H1 (cell line): ENCODE measurements at regions not wholly inside any gene's neighbourhood (a gene's known extent, or its start where the extent isn't known, plus 50 kb on each side); places are given as distances from the start of the nearest gene placed in this dataset.

ENCODE experiments used
- CTCF ChIA-PET: fragments of 300-600 bp; sonication (Branson Sonifier 250); formaldehyde crosslinking; loops from one replicate; lab custom pipeline; 2021; ENCODE audit not compliant: partially characterized antibody; lab: Charles Lee
- POLR2A ChIA-PET: fragments of 300-600 bp; sonication (Branson Sonifier 250); formaldehyde crosslinking; loops from one replicate; lab custom pipeline; 2021; ENCODE audit warnings: inconsistent platforms; ENCODE audit not compliant: partially characterized antibody; lab: Charles Lee
- DNase-seq, 2 experiments: peaks; one replicate each; pipeline versions ENCODE4 v3.0.0 to v3.0.0-alpha.2; 2010 to 2022; ENCODE audit warnings: low spot score in 2 of 2, low read depth in 1 of 2, mixed read lengths in 1 of 2
- FAIRE-seq: peaks from 2 replicates; lab custom pipeline; 2011; peaks lifted over from hg19 to GRCh38; lab: Jason Lieb, UNC
- H2AFZ ChIP-seq: 2 replicates; pipeline ENCODE4 v1.8.1; 2012; ENCODE audit warnings: low read length, inconsistent platforms
- H2AK5ac ChIP-seq: 2 replicates; pipeline ENCODE4 v1.6.1; 2013; ENCODE audit warnings: low read depth, low read length
- H2BK120ac ChIP-seq: replicated peaks from 2 replicates; pipeline ENCODE3; 2013; ENCODE audit warnings: low read depth, low read length, inconsistent platforms
- H2BK12ac ChIP-seq: 2 replicates; pipeline ENCODE4 v1.6.1; 2013; ENCODE audit warnings: low read depth, low read length
- H2BK15ac ChIP-seq: 2 replicates; pipeline ENCODE4 v1.6.1; 2013; ENCODE audit warnings: low read length
- H2BK20ac ChIP-seq: 2 replicates; pipeline ENCODE4 v1.6.1; 2013; ENCODE audit warnings: low read length
- H2BK5ac ChIP-seq: 2 replicates; pipeline ENCODE4 v1.6.1; 2013; ENCODE audit warnings: low read depth, low read length
- H3K14ac ChIP-seq: 2 replicates; pipeline ENCODE4 v1.6.1; 2013; ENCODE audit warnings: inconsistent platforms; ENCODE audit not compliant: insufficient read length
- H3K18ac ChIP-seq: 2 replicates; pipeline ENCODE4 v1.6.1; 2013; ENCODE audit warnings: low read length; ENCODE audit errors: extremely low read depth
- H3K23ac ChIP-seq: 2 replicates; pipeline ENCODE4 v1.6.1; 2013; ENCODE audit warnings: inconsistent platforms; ENCODE audit not compliant: insufficient read length
- H3K23me2 ChIP-seq: 2 replicates; pipeline ENCODE4 v1.6.1; 2013; ENCODE audit warnings: low read depth, low read length
- H3K27ac ChIP-seq: 2 replicates; pipeline ENCODE4 v1.6.1; 2011; ENCODE audit warnings: low read depth, low read length, inconsistent platforms
- H3K27me3 ChIP-seq, 4 experiments: replicated peaks in 1 of 4; 1 replicate in 1 of 4; 2 replicates in 3 of 4; pipeline versions ENCODE4 v1.6.1 to v1.8.1; 2011 to 2013; ENCODE audit warnings: low read length in 3 of 4, mild to moderate bottlenecking in 3 of 4, inconsistent platforms in 2 of 4, mixed read lengths in 2 of 4, moderate library complexity in 1 of 4; ENCODE audit not compliant: control insufficient read depth in 3 of 4, insufficient read depth in 3 of 4; ENCODE audit errors: extremely low read depth in 1 of 4
- H3K36me3 ChIP-seq, 4 experiments: 2 replicates each; pipeline versions ENCODE4 v1.6.1 to v1.8.1; 2011 to 2013; ENCODE audit warnings: mild to moderate bottlenecking in 4 of 4, low read length in 3 of 4, moderate library complexity in 2 of 4, control low read depth in 1 of 4, inconsistent platforms in 1 of 4; ENCODE audit not compliant: insufficient read depth in 4 of 4, control insufficient read depth in 2 of 4
- H3K4ac ChIP-seq: replicated peaks from 2 replicates; pipeline ENCODE3; 2013; ENCODE audit warnings: low read length, low read depth, mixed read lengths, inconsistent platforms; ENCODE audit not compliant: insufficient read length
- H3K4me1 ChIP-seq, 4 experiments: replicated peaks in 1 of 4; 1 replicate in 1 of 4; 2 replicates in 3 of 4; pipeline versions ENCODE4 v1.6.1 to v1.8.1; 2011 to 2013; ENCODE audit warnings: low read length in 3 of 4, inconsistent platforms in 2 of 4, mixed read lengths in 1 of 4; ENCODE audit not compliant: insufficient read depth in 4 of 4, control insufficient read depth in 3 of 4
- H3K4me2 ChIP-seq, 2 experiments: 2 replicates each; pipeline versions ENCODE4 v1.6.1 to v1.8.1; 2011 to 2013; ENCODE audit warnings: low read depth in 2 of 2, low read length in 2 of 2, control low read depth in 1 of 2, inconsistent platforms in 1 of 2, mild to moderate bottlenecking in 1 of 2; ENCODE audit not compliant: insufficient read depth in 1 of 2
- H3K4me3 ChIP-seq, 4 experiments: fragments of 200-600, 300-600 bp in 1 of 4; sonication (generic), shearing (Covaris generic), sonication (Bioruptor Twin) in 1 of 4; 2 replicates each; pipeline versions ENCODE4 v1.5.1 to v1.8.1; 2011 to 2016; ENCODE audit warnings: low read length in 4 of 4, low read depth in 3 of 4, control low read depth in 2 of 4, inconsistent platforms in 2 of 4, mild to moderate bottlenecking in 2 of 4, mixed read lengths in 1 of 4, moderate library complexity in 1 of 4; ENCODE audit not compliant: insufficient read depth in 2 of 4; ENCODE audit errors: extremely low read depth in 1 of 4
- H3K56ac ChIP-seq: replicated peaks from 2 replicates; pipeline ENCODE3; 2013; ENCODE audit warnings: low read depth, mild to moderate bottlenecking, mixed read lengths, low read length, inconsistent platforms; ENCODE audit not compliant: insufficient read length
- H3K79me1 ChIP-seq: 2 replicates; pipeline ENCODE4 v1.6.1; 2013; ENCODE audit warnings: low read depth, low read length, control low read depth
- H3K79me2 ChIP-seq, 2 experiments: 2 replicates each; pipeline versions ENCODE4 v1.6.1 to v1.8.1; 2012 to 2013; ENCODE audit warnings: low read length in 2 of 2, mild to moderate bottlenecking in 2 of 2, inconsistent platforms in 1 of 2; ENCODE audit not compliant: insufficient read depth in 2 of 2, control insufficient read depth in 1 of 2
- H3K9ac ChIP-seq, 4 experiments: replicated peaks in 1 of 4; 1 replicate in 1 of 4; 2 replicates in 3 of 4; pipeline versions ENCODE4 v1.6.1 to v1.8.1; 2011 to 2013; ENCODE audit warnings: low read depth in 3 of 4, low read length in 3 of 4, control low read depth in 2 of 4, mild to moderate bottlenecking in 2 of 4, moderate library complexity in 2 of 4, inconsistent platforms in 1 of 4; ENCODE audit errors: extremely low read depth in 1 of 4
- H3K9me3 ChIP-seq, 2 experiments: 2 replicates each; pipeline versions ENCODE4 v1.6.1 to v1.8.1; 2012 to 2013; ENCODE audit warnings: mild to moderate bottlenecking in 2 of 2, moderate library complexity in 2 of 2, control low read depth in 1 of 2, inconsistent platforms in 1 of 2, low read depth in 1 of 2, low read length in 1 of 2, mixed read lengths in 1 of 2; ENCODE audit not compliant: insufficient read depth in 2 of 2
- H4K20me1 ChIP-seq, 2 experiments: replicated peaks in 1 of 2; 2 replicates each; pipeline versions ENCODE3 to v1.8.1; 2011 to 2013; ENCODE audit warnings: inconsistent platforms in 2 of 2, low read length in 2 of 2, mild to moderate bottlenecking in 1 of 2; ENCODE audit not compliant: insufficient read depth in 2 of 2, control insufficient read depth in 1 of 2
- H4K5ac ChIP-seq: 2 replicates; pipeline ENCODE4 v1.6.1; 2013; ENCODE audit warnings: low read length, low read depth, mixed read lengths, inconsistent platforms; ENCODE audit not compliant: insufficient read length
- H4K8ac ChIP-seq: 2 replicates; pipeline ENCODE4 v1.8.0; 2013; ENCODE audit warnings: mild to moderate bottlenecking, moderate library complexity, low read length, inconsistent platforms; ENCODE audit not compliant: insufficient read depth; ENCODE audit errors: extremely low read depth
- H4K91ac ChIP-seq: replicated peaks from 2 replicates; pipeline ENCODE3; 2013; ENCODE audit warnings: low read length, mixed read lengths, inconsistent platforms; ENCODE audit not compliant: insufficient read length
- HDAC6 ChIP-seq: IDR thresholded peaks from one replicate; pipeline ENCODE4 v1.7.1; 2012; ENCODE audit warnings: low read depth, mild to moderate bottlenecking, inconsistent platforms, low read length, moderate library complexity
- NRF1 ChIP-seq: IDR thresholded peaks from 2 replicates; pipeline ENCODE4 v1.6.1; 2011; ENCODE audit warnings: mild to moderate bottlenecking, low read depth, low read length, improper control_type of control experiment
- PHF8 ChIP-seq: fragments of 200-600 bp; sonication (generic); conservative IDR thresholded peaks from 2 replicates; pipeline ENCODE4 v1.7.1; 2012; ENCODE audit warnings: low read depth, mild to moderate bottlenecking, inconsistent platforms, low read length, moderate library complexity
- SP2 ChIP-seq: IDR thresholded peaks from 2 replicates; pipeline ENCODE4 v1.6.1; 2012; ENCODE audit warnings: mild to moderate bottlenecking, low read length, inconsistent platforms
- WGBS, 2 experiments: shearing (Covaris generic) in 1 of 2; methylation state at CpG; one replicate each; pipeline versions ENCODE4 v1.1.6 to v1.1.7; 2013 to 2015; ENCODE audit warnings: low lambda C conversion rate in 2 of 2, mixed read lengths in 2 of 2, inconsistent platforms in 1 of 2, low coverage in 1 of 2, missing lambda C conversion rate in 1 of 2; ENCODE audit not compliant: insufficient replicate concordance in 2 of 2, insufficient coverage in 1 of 2, insufficient read length in 1 of 2; ENCODE audit errors: extremely low coverage in 1 of 2, missing lambda C conversion rate in 1 of 2; 5-methylcytosine and 5-hydroxymethylcytosine counted together

GRCh38 chr17:69898601-69899000 lies 176.4 kb upstream of the KCNJ16 start:
- FAIRE-seq (no peak), DNase-seq (no peak)
- Histone ChIP-seq H4K20me1 (no peaks in the 10 kb centered on the region), H3K79me1 (no peaks in the 10 kb centered on the region), H2AFZ (no peak overlapping the region), H2AK5ac (no peak overlapping the region), H3K4ac (no peak overlapping the region), H2BK5ac (no peak overlapping the region), H4K91ac (no peak overlapping the region), H3K4me1 (no peaks in the 10 kb centered on the region), H2BK15ac (no peak overlapping the region), H2BK120ac (no peak overlapping the region), H3K4me2 (no peak overlapping the region), H3K14ac (no peak overlapping the region), H3K23me2 (no peaks in the 10 kb centered on the region), H3K9ac (no peak overlapping the region), H2BK12ac (no peak overlapping the region), H3K23ac (no peak overlapping the region), H3K56ac (no peak overlapping the region), H3K79me2 (no peaks in the 10 kb centered on the region), H3K36me3 (no peaks in the 10 kb centered on the region), H4K5ac (no peak overlapping the region), H3K27me3 (no peaks in the 10 kb centered on the region), H2BK20ac (no peak overlapping the region), H4K8ac (no peak overlapping the region), H3K4me3 (no peak overlapping the region), H3K27ac (no peak overlapping the region), H3K9me3 (no peaks in the 10 kb centered on the region), H3K18ac (no peak overlapping the region)
- POLR2A ChIA-PET: no interaction called here
- CTCF ChIA-PET: no interaction called here
- 96% methylated on average over 5 of the region's 5 CpGs; no CpG with 5 or more reads in 1 of the 2 experiments for WGBS, 2 experiments
- TF ChIP-seq HDAC6 (no peak), SP2 (no peak), PHF8 (no peak), NRF1 (no peak)
